HEK293 (cell line): ENCODE measurements at regions not wholly inside any gene's neighbourhood (a gene's known extent, or its start where the extent isn't known, plus 50 kb on each side); places are given as distances from the start of the nearest gene placed in this dataset.

Source experiments
- CTCF ChIA-PET: fragments of 350-600 bp; formaldehyde crosslinking; extraction: SDS; loops from one replicate; lab custom pipeline; 2021; ENCODE audit warnings: antibody characterized with exemption; lab: Yijun Ruan, JAX
- POLR2A ChIA-PET: fragments of 300-600 bp; formaldehyde crosslinking; extraction: SDS; loops from one replicate; lab custom pipeline; 2020; ENCODE audit warnings: antibody characterized with exemption, inconsistent platforms; lab: Yijun Ruan, JAX
- H3K27ac ChIP-seq: fragments of 200-500 bp; sonication (Bioruptor generic); 2 replicates; pipeline ENCODE4 v1.5.1; 2014; ENCODE audit warnings: low read depth, low read length, control low read depth, inconsistent platforms; ENCODE audit errors: extremely low read depth
- H3K36me3 ChIP-seq, 2 experiments: fragments of 200-500 bp in 1 of 2; sonication (Bioruptor generic) in 1 of 2; 1 replicate in 1 of 2; 2 replicates in 1 of 2; pipeline ENCODE4 v1.5.1; 2014 to 2017; ENCODE audit warnings: inconsistent platforms in 2 of 2, low read length in 2 of 2; ENCODE audit not compliant: control insufficient read depth in 2 of 2, insufficient read depth in 1 of 2
- H3K4me1 ChIP-seq: fragments of 200-500 bp; sonication (Bioruptor generic); 2 replicates; pipeline ENCODE4 v1.5.1; 2014; ENCODE audit warnings: mild to moderate bottlenecking, low read length, inconsistent platforms; ENCODE audit not compliant: control insufficient read depth, insufficient read depth
- H3K4me3 ChIP-seq: 2 replicates; pipeline ENCODE4 v1.5.1; 2011; ENCODE audit warnings: low read depth, mild to moderate bottlenecking, control low read depth, low read length, moderate library complexity
- H3K9me3 ChIP-seq: fragments of 200-500 bp; sonication (Bioruptor generic); 2 replicates; pipeline ENCODE4 v1.5.1; 2014; ENCODE audit warnings: low read depth, low read length, inconsistent platforms; ENCODE audit not compliant: control insufficient read depth, insufficient read depth
- KLF17 ChIP-seq: fragments of 450-650 bp; formaldehyde crosslinking; IDR thresholded peaks from 2 replicates; pipeline ENCODE4 v1.5.1; 2016; ENCODE audit warnings: missing biosample characterization, missing genetic modification characterization
- KLF9 ChIP-seq: fragments of 450-650 bp; formaldehyde crosslinking; IDR thresholded peaks from 2 replicates; pipeline ENCODE4 v1.5.1; 2016; ENCODE audit warnings: missing biosample characterization, missing genetic modification characterization, low read depth
- OVOL3 ChIP-seq: fragments of 450-650 bp; formaldehyde crosslinking; IDR thresholded peaks from 2 replicates; pipeline ENCODE4 v1.5.1; 2016; ENCODE audit warnings: missing biosample characterization, missing genetic modification characterization
- SP3 ChIP-seq: fragments of 450-650 bp; formaldehyde crosslinking; IDR thresholded peaks from 2 replicates; pipeline ENCODE4 v1.5.1; 2016; ENCODE audit warnings: missing biosample characterization, missing genetic modification characterization
- ZBTB21 ChIP-seq: fragments of 450-650 bp; formaldehyde crosslinking; IDR thresholded peaks from 2 replicates; pipeline ENCODE4 v1.5.1; 2017; ENCODE audit warnings: missing biosample characterization, missing genetic modification characterization
- ZNF2 ChIP-seq: fragments of 450-650 bp; formaldehyde crosslinking; IDR thresholded peaks from 2 replicates; pipeline ENCODE4 v1.5.1; 2016; ENCODE audit warnings: missing biosample characterization, missing genetic modification characterization
- ZNF292 ChIP-seq: fragments of 450-650 bp; formaldehyde crosslinking; IDR thresholded peaks from 2 replicates; pipeline ENCODE4 v1.5.1; 2016; ENCODE audit warnings: low read depth, missing biosample characterization, missing genetic modification characterization, borderline replicate concordance
- ZNF302 ChIP-seq: fragments of 450-650 bp; formaldehyde crosslinking; IDR thresholded peaks from 2 replicates; pipeline ENCODE4 v1.5.1; 2016; ENCODE audit warnings: missing biosample characterization, missing genetic modification characterization, low read depth
- ZNF518A ChIP-seq: fragments of 450-650 bp; formaldehyde crosslinking; conservative IDR thresholded peaks from 2 replicates; pipeline ENCODE4 v1.5.1; 2016; ENCODE audit warnings: low read depth, missing biosample characterization, missing genetic modification characterization
- ZNF529 ChIP-seq: fragments of 450-650 bp; formaldehyde crosslinking; IDR thresholded peaks from 2 replicates; pipeline ENCODE4 v1.5.1; 2017; ENCODE audit warnings: missing genetic modification characterization, missing biosample characterization; ENCODE audit not compliant: insufficient replicate concordance
- ZNF530 ChIP-seq: fragments of 450-650 bp; formaldehyde crosslinking; IDR thresholded peaks from 2 replicates; pipeline ENCODE4 v1.5.1; 2016; ENCODE audit warnings: low read depth, missing biosample characterization, missing genetic modification characterization
- ZNF560 ChIP-seq: fragments of 450-650 bp; formaldehyde crosslinking; IDR thresholded peaks from 2 replicates; pipeline ENCODE4 v1.5.1; 2017; ENCODE audit warnings: missing biosample characterization, missing genetic modification characterization, borderline replicate concordance
- ZNF701 ChIP-seq: fragments of 450-650 bp; formaldehyde crosslinking; IDR thresholded peaks from 2 replicates; pipeline ENCODE4 v1.5.1; 2016; ENCODE audit warnings: missing biosample characterization, missing genetic modification characterization
- ZNF76 ChIP-seq: fragments of 450-650 bp; formaldehyde crosslinking; IDR thresholded peaks from 2 replicates; pipeline ENCODE4; 2016; ENCODE audit warnings: low read depth, missing biosample characterization, missing genetic modification characterization, borderline replicate concordance
- ZSCAN23 ChIP-seq: fragments of 450-650 bp; formaldehyde crosslinking; IDR thresholded peaks from 2 replicates; pipeline ENCODE4 v1.5.1; 2016; ENCODE audit warnings: missing biosample characterization, missing genetic modification characterization
- TF ChIP-seq, protein P1 (sequence below): fragments of 450-650 bp; formaldehyde crosslinking; IDR thresholded peaks from 2 replicates; pipeline ENCODE4 v1.5.1; 2016; ENCODE audit warnings: missing biosample characterization, missing genetic modification characterization
- TF ChIP-seq, protein P2 (sequence below): fragments of 450-650 bp; formaldehyde crosslinking; IDR thresholded peaks from 2 replicates; pipeline ENCODE4 v1.5.1; 2016; ENCODE audit warnings: missing biosample characterization, missing genetic modification characterization
- TF ChIP-seq, protein P3 (sequence below): fragments of 450-650 bp; formaldehyde crosslinking; IDR thresholded peaks from 2 replicates; pipeline ENCODE4 v1.5.1; 2017; ENCODE audit warnings: missing biosample characterization, missing genetic modification characterization
- TF ChIP-seq, protein P4 (sequence below): fragments of 450-650 bp; formaldehyde crosslinking; IDR thresholded peaks from 2 replicates; pipeline ENCODE4 v1.5.1; 2016; ENCODE audit warnings: missing biosample characterization, missing genetic modification characterization

GRCh38 chr2:160670618-160671017, 177.0 kb upstream of the RBMS1 start (continued):
- TF ChIP-seq, protein P1, sequence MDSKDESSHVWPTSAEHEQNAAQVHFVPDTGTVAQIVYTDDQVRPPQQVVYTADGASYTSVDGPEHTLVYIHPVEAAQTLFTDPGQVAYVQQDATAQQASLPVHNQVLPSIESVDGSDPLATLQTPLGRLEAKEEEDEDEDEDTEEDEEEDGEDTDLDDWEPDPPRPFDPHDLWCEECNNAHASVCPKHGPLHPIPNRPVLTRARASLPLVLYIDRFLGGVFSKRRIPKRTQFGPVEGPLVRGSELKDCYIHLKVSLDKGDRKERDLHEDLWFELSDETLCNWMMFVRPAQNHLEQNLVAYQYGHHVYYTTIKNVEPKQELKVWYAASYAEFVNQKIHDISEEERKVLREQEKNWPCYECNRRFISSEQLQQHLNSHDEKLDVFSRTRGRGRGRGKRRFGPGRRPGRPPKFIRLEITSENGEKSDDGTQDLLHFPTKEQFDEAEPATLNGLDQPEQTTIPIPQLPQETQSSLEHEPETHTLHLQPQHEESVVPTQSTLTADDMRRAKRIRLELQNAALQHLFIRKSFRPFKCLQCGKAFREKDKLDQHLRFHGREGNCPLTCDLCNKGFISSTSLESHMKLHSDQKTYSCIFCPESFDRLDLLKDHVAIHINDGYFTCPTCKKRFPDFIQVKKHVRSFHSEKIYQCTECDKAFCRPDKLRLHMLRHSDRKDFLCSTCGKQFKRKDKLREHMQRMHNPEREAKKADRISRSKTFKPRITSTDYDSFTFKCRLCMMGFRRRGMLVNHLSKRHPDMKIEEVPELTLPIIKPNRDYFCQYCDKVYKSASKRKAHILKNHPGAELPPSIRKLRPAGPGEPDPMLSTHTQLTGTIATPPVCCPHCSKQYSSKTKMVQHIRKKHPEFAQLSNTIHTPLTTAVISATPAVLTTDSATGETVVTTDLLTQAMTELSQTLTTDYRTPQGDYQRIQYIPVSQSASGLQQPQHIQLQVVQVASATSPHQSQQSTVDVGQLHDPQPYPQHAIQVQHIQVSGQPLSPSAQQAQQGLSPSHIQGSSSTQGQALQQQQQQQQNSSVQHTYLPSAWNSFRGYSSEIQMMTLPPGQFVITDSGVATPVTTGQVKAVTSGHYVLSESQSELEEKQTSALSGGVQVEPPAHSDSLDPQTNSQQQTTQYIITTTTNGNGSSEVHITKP (tag by site-specific recombination): no peak
- TF ChIP-seq SP3 (tag by site-specific recombination) (no peak), ZNF2 (tag by site-specific recombination) (no peak), ZNF302 (no peak), ZSCAN23 (tag by site-specific recombination) (no peak)

- no peaks in the 10 kb centered on the region for H3K9me3 ChIP-seq
- ChIA-PET CTCF (no interaction called here), POLR2A (no interaction called here)
- no peak overlapping the region for H3K4me3 ChIP-seq
- H3K27ac ChIP-seq: no peak overlapping the region
- H3K4me1 ChIP-seq: 0 out of 2 replicates have a peak, but pooled peaks cover under 1% of the 10 kb centered on the region
- TF ChIP-seq ZBTB21 (tag by site-specific recombination): no peak
- no peak for TF ChIP-seq ZNF701 (tag by site-specific recombination)
- no peak for TF ChIP-seq ZNF560 (tag by site-specific recombination)
- TF ChIP-seq, protein P2, sequence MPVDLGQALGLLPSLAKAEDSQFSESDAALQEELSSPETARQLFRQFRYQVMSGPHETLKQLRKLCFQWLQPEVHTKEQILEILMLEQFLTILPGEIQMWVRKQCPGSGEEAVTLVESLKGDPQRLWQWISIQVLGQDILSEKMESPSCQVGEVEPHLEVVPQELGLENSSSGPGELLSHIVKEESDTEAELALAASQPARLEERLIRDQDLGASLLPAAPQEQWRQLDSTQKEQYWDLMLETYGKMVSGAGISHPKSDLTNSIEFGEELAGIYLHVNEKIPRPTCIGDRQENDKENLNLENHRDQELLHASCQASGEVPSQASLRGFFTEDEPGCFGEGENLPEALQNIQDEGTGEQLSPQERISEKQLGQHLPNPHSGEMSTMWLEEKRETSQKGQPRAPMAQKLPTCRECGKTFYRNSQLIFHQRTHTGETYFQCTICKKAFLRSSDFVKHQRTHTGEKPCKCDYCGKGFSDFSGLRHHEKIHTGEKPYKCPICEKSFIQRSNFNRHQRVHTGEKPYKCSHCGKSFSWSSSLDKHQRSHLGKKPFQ: no peak
- TF ChIP-seq, protein P3, sequence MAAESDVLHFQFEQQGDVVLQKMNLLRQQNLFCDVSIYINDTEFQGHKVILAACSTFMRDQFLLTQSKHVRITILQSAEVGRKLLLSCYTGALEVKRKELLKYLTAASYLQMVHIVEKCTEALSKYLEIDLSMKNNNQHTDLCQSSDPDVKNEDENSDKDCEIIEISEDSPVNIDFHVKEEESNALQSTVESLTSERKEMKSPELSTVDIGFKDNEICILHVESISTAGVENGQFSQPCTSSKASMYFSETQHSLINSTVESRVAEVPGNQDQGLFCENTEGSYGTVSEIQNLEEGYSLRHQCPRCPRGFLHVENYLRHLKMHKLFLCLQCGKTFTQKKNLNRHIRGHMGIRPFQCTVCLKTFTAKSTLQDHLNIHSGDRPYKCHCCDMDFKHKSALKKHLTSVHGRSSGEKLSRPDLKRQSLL: no peak
- TF ChIP-seq KLF17: no peak
- TF ChIP-seq ZNF530: no peak
- TF ChIP-seq ZNF292 (tag by site-specific recombination): no peak
- H3K36me3 ChIP-seq: no peaks in the 10 kb centered on the region
These were observed 178.6 kb upstream of the RBMS1 start for GRCh38 chr2:160672211-160672610.

DNA sequence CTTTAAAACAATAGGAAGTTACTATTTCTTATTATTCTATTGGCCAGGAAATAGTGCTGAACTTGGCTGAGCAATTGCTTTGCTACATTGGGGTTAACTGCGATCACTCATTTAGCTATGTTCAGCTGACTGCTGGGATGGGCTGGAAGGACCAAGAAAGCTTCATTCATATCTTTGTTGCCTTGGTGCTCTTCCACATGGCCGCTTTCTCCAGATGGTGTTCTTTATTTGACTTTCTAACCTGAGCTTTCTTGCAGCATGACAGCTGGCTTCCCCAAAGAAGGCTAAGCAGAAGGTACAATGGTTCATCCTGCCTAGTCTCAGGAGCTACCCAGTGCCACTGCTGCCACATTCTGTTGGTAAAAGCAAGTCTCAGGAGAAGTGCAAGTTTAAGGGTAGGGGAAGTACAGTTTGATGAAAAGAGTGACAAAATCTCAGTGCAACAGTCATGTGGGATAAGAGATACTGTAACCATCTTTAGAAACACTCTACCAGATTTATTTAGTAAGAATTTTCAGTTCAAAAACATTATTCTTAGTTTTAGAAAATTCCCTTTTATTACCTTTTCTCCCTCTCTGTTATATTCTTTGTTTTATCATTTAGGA, 180.6 kb upstream of the RBMS1 start:
- CTCF ChIA-PET: no interaction called here
- no peaks in the 10 kb centered on the region for H3K9me3 ChIP-seq
- H3K27ac ChIP-seq: no peak overlapping the region
- TF ChIP-seq ZNF529 (tag by site-specific recombination): no peak
- no peak for TF ChIP-seq OVOL3 (tag by site-specific recombination)
- no peak for TF ChIP-seq ZNF76 (tag by site-specific recombination)
- TF ChIP-seq KLF9: no peak
- TF ChIP-seq ZNF518A (tag by site-specific recombination): no peak
- TF ChIP-seq, protein P4, sequence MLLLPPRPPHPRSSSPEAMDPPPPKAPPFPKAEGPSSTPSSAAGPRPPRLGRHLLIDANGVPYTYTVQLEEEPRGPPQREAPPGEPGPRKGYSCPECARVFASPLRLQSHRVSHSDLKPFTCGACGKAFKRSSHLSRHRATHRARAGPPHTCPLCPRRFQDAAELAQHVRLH (tag by site-specific recombination): no peak
- no peak for TF ChIP-seq ZNF302
- no peaks in the 10 kb centered on the region for H3K4me1 ChIP-seq
- POLR2A ChIA-PET: no interaction called here
- H3K36me3 ChIP-seq: no peaks in the 10 kb centered on the region
- H3K4me3 ChIP-seq: no peak overlapping the region
